ENCODE measurements at regions not wholly inside any gene's neighbourhood (a gene's known extent, or its start where the extent isn't known, plus 50 kb on each side); places are given as distances from the start of the nearest gene placed in this dataset.
A peak's percentile ranks its signal among the peaks of the same experiment; 100 is the strongest.
"Not testable (repeated sequence)": the region's sequence is repeated elsewhere in the genome, so short reads cannot be mapped to it uniquely, and the experiment has no call there.

- DNase-seq (ENCODE audit: low spot score): no peak
Observed at GRCh38 chr3:194189243-194189791, 53.4 kb downstream of the HES1 start.

GRCh38 chr3:194191850-194192249 lies 55.9 kb downstream of the HES1 start:
- DNase-seq (ENCODE audit: low spot score): not testable (repeated sequence)

- DNase-seq (ENCODE audit: low spot score): no peak
Observed at GRCh38 chr3:194194051-194194756, 58.3 kb downstream of the HES1 start.

- no peak for DNase-seq (ENCODE audit: low spot score)
Observed at GRCh38 chr3:194194757-194195085, 58.8 kb downstream of the HES1 start.

GRCh38 chr3:194195611-194196010 lies 59.7 kb downstream of the HES1 start:
- no peak for DNase-seq (ENCODE audit: low spot score)

GRCh38 chr3:194196876-194197275 lies 60.9 kb downstream of the HES1 start:
- no peak for DNase-seq (ENCODE audit: low spot score)

- DNase-seq (ENCODE audit: low spot score): no peak
Observed at GRCh38 chr3:194197396-194197960, 61.5 kb downstream of the HES1 start.

- DNase-seq (ENCODE audit: low spot score): no peak
Observed at GRCh38 chr3:194197981-194198695, 62.2 kb downstream of the HES1 start.

GRCh38 chr3:194198938-194199337 lies 63.0 kb downstream of the HES1 start:
- no peak for DNase-seq (ENCODE audit: low spot score)

- no peak for DNase-seq (ENCODE audit: low spot score)
Observed at GRCh38 chr3:194200422-194201081, 64.6 kb downstream of the HES1 start.

GRCh38 chr3:194201953-194202666 lies 66.2 kb downstream of the HES1 start:
- DNase-seq (ENCODE audit: low spot score): no peak

- DNase-seq (ENCODE audit: low spot score): no peak
Observed at GRCh38 chr3:194203482-194204041, 67.6 kb downstream of the HES1 start.

- peak; percentile 48 for DNase-seq (ENCODE audit: low spot score)
Observed at GRCh38 chr3:194204042-194204987, 68.4 kb downstream of the HES1 start.

- DNase-seq (ENCODE audit: low spot score): no peak
Observed at GRCh38 chr3:194205675-194206133, 69.8 kb downstream of the HES1 start.

- DNase-seq (ENCODE audit: low spot score): no peak
Observed at GRCh38 chr3:194206320-194206719, 70.4 kb downstream of the HES1 start.

- DNase-seq (ENCODE audit: low spot score): no peak
Observed at GRCh38 chr3:194208709-194209108, 72.8 kb downstream of the HES1 start.

- no peak for DNase-seq (ENCODE audit: low spot score)
Observed at GRCh38 chr3:194212161-194212844, 76.4 kb downstream of the HES1 start.

GRCh38 chr3:194212845-194213331 lies 76.9 kb downstream of the HES1 start:
- no peak for DNase-seq (ENCODE audit: low spot score)

- no peak for DNase-seq (ENCODE audit: low spot score)
Observed at GRCh38 chr3:194215392-194215791, 79.4 kb downstream of the HES1 start.

All from HuH-7.5 (cell line).